HepG2 (cell line): ENCODE measurements at regions not wholly inside any gene's neighbourhood (a gene's known extent, or its start where the extent isn't known, plus 50 kb on each side); places are given as distances from the start of the nearest gene placed in this dataset.

ENCODE experiments used
- ATAC-seq: fragments of 200-7000 bp; cut with Tn5 transposase; 3 replicates; pipeline ENCODE4 v1.9.1; 2020; ENCODE audit warnings: mild to moderate bottlenecking, moderate library complexity
- BruUV-seq: library from RNA; stranded (reverse); fragments of 400-500 nt; replicated peaks from 2 replicates; lab custom pipeline; 2021; lab: Mats Ljungman, UMichigan
- CTCF ChIA-PET: fragments of 300-600 bp; formaldehyde crosslinking; extraction: SDS; loops from one replicate; lab custom pipeline; 2021; ENCODE audit warnings: low total read pairs, inconsistent platforms, low intra/inter-chr PET ratio; lab: Yijun Ruan, JAX
- POLR2A ChIA-PET: fragments of 350-600 bp; sonication (Branson Sonifier 250); formaldehyde crosslinking; loops from one replicate; lab custom pipeline; 2020; ENCODE audit warnings: antibody characterized with exemption, inconsistent platforms; lab: Yijun Ruan, JAX
- DNase-seq: peaks from one replicate; pipeline ENCODE4 v3.0.0-alpha.2; 2015; ENCODE audit warnings: low spot score
- FAIRE-seq: peaks from 3 replicates; lab custom pipeline; 2011; peaks lifted over from hg19 to GRCh38; lab: Jason Lieb, UNC
- H2AFZ ChIP-seq: one replicate; pipeline ENCODE4 v1.6.1; 2011; ENCODE audit warnings: low read length, inconsistent platforms
- H3K27ac ChIP-seq: fragments of 300-600 bp; 3 replicates; pipeline ENCODE4 v1.8.0; 2011; ENCODE audit warnings: mixed run types, mild to moderate bottlenecking, mixed read lengths, low read length, inconsistent platforms; ENCODE audit not compliant: insufficient read depth; ENCODE audit errors: extremely low read length
- H3K27me3 ChIP-seq, 2 experiments: fragments of 200-600 bp in 1 of 2; 2 replicates in 1 of 2; 3 replicates in 1 of 2; pipeline versions ENCODE4 v1.6.0 to v1.8.0; 2011; ENCODE audit warnings: low read length in 2 of 2, mild to moderate bottlenecking in 2 of 2, moderate library complexity in 2 of 2, inconsistent platforms in 1 of 2; ENCODE audit not compliant: insufficient read depth in 2 of 2, control insufficient read depth in 1 of 2
- H3K36me3 ChIP-seq, 2 experiments: fragments of 200-600 bp in 1 of 2; replicated peaks in 1 of 2; 2 replicates in 1 of 2; 3 replicates in 1 of 2; pipeline versions ENCODE4 v1.5.1 to v1.8.0; 2011; ENCODE audit warnings: low read length in 2 of 2, inconsistent platforms in 1 of 2; ENCODE audit not compliant: insufficient read depth in 2 of 2, control insufficient read depth in 1 of 2
- H3K4me1 ChIP-seq: 2 replicates; pipeline ENCODE4 v1.5.1; 2012; ENCODE audit warnings: low read length, inconsistent platforms; ENCODE audit not compliant: insufficient read depth
- H3K4me2 ChIP-seq: 2 replicates; pipeline ENCODE4 v1.6.0; 2011; ENCODE audit warnings: low read depth, low read length, inconsistent platforms
- H3K4me3 ChIP-seq, 3 experiments: fragments of 200-600 bp in 1 of 3; sonication (generic), shearing (Covaris generic) in 1 of 3; replicated peaks in 1 of 3; 2 replicates each; pipeline ENCODE4 v1.5.1; 2011 to 2016; ENCODE audit warnings: low read length in 3 of 3, inconsistent platforms in 2 of 3, low read depth in 2 of 3, mild to moderate bottlenecking in 2 of 3, control low read depth in 1 of 3, mixed read lengths in 1 of 3; ENCODE audit not compliant: insufficient read depth in 1 of 3
- H3K79me2 ChIP-seq: one replicate; pipeline ENCODE4 v1.6.1; 2011; ENCODE audit warnings: low read length, inconsistent platforms; ENCODE audit not compliant: insufficient read depth
- H3K9ac ChIP-seq: 2 replicates; pipeline ENCODE4 v1.6.0; 2011; ENCODE audit warnings: mild to moderate bottlenecking, low read depth, low read length, inconsistent platforms; ENCODE audit not compliant: insufficient read depth
- H3K9me3 ChIP-seq: 2 replicates; pipeline ENCODE4 v1.5.1; 2012; ENCODE audit warnings: mild to moderate bottlenecking, low read length
- H4K20me1 ChIP-seq: 2 replicates; pipeline ENCODE4 v1.6.0; 2011; ENCODE audit warnings: inconsistent platforms, mild to moderate bottlenecking, low read length, moderate library complexity; ENCODE audit not compliant: insufficient read depth
- AKAP8 ChIP-seq: sonication (generic); formaldehyde crosslinking; IDR thresholded peaks from 2 replicates; pipeline ENCODE4 v1.5.1; 2020; ENCODE audit warnings: mild to moderate bottlenecking, missing genetic modification reagents
- GABPA ChIP-seq, 2 experiments: IDR thresholded peaks; 2 replicates each; pipeline ENCODE4 v1.6.1; 2011 to 2016; ENCODE audit warnings: low read depth in 2 of 2, low read length in 1 of 2, missing biosample characterization in 1 of 2, missing genetic modification characterization in 1 of 2
- GATAD2A ChIP-seq: IDR thresholded peaks from 2 replicates; pipeline ENCODE4 v1.6.1; 2016
- MBNL3 ChIP-seq: fragments of 250-450 bp; sonication (Bioruptor Pico); conservative IDR thresholded peaks from 2 replicates; pipeline ENCODE4 v1.8.0; 2022; ENCODE audit warnings: mild to moderate bottlenecking, inconsistent platforms
- SOX6 ChIP-seq, 2 experiments: fragments of 450-650 bp in 1 of 2; sonication (generic) in 1 of 2; formaldehyde crosslinking in 1 of 2; IDR thresholded peaks; 2 replicates each; pipeline versions ENCODE4 v1.4.0 to v1.6.1; 2017 to 2020; ENCODE audit warnings: antibody characterized with exemption in 1 of 2, mild to moderate bottlenecking in 1 of 2, missing genetic modification reagents in 1 of 2
- ZMYM2 ChIP-seq: sonication (generic); formaldehyde crosslinking; IDR thresholded peaks from 2 replicates; pipeline ENCODE4 v1.8.0; 2022; ENCODE audit warnings: mild to moderate bottlenecking, missing genetic modification reagents
- ZNF350 ChIP-seq: sonication (generic); formaldehyde crosslinking; IDR thresholded peaks from 2 replicates; pipeline ENCODE4 v1.4.0; 2020; ENCODE audit warnings: mild to moderate bottlenecking, low read depth, missing genetic modification reagents, borderline replicate concordance
- ZNF354B ChIP-seq: sonication (generic); formaldehyde crosslinking; IDR thresholded peaks from 2 replicates; pipeline ENCODE4 v1.8.0; 2022; ENCODE audit warnings: mild to moderate bottlenecking, missing genetic modification reagents
- WGBS: methylation state at CpG from one replicate; pipeline ENCODE4 v1.1.6; 2017; ENCODE audit warnings: low lambda C conversion rate; 5-methylcytosine and 5-hydroxymethylcytosine counted together
- in situ Hi-C: cut with HindIII; loops from 2 replicates; pipeline ENCODE4 v1.10.0; 2017; ENCODE audit warnings: low pct_unique_long_range_greater_than_20kb; ENCODE audit not compliant: extremely low pct_ligation_motif_present
- intact Hi-C: fragments of 100-400 bp; cut with micrococcal nuclease; formaldehyde crosslinking; loops from one replicate; pipeline ENCODE4 v1.10.0; 2022; ENCODE audit not compliant: unreplicated experiment
- TF ChIP-seq, protein P1 (sequence below): sonication (generic); formaldehyde crosslinking; conservative IDR thresholded peaks from 2 replicates; pipeline ENCODE4 v1.8.0; 2022; ENCODE audit warnings: missing genetic modification reagents
- TF ChIP-seq, protein P2 (sequence below): sonication (generic); formaldehyde crosslinking; IDR thresholded peaks from 2 replicates; pipeline ENCODE4 v1.5.1; 2020; ENCODE audit warnings: missing genetic modification reagents, mild to moderate bottlenecking, borderline replicate concordance
- TF ChIP-seq, protein P3 (sequence below): sonication (generic); formaldehyde crosslinking; IDR thresholded peaks from 2 replicates; pipeline ENCODE4 v1.5.1; 2020; ENCODE audit warnings: missing genetic modification reagents, mild to moderate bottlenecking, borderline replicate concordance
- TF ChIP-seq, protein P4 (sequence below): sonication (generic); formaldehyde crosslinking; IDR thresholded peaks from 2 replicates; pipeline ENCODE4 v1.8.0; 2022; ENCODE audit warnings: low read depth, missing genetic modification reagents

DNA sequence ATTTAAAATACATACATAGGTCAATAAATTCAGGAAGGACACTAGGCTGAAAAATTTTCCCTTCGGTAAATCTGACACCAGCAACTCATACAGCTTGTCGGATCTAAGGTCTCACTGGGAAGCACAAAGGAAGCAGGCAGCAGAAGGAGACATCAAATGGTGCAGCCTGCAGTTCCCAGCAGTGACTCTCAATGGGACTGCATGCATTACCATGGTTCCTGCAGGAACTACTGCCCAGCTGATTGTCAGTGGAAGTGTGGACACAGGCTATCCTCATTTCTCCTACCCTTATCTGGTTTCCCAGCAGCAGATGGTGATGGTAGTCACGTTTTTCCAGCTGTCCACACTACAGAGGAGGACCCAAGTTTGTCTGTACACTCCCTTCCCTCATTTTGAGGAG lies 113.3 kb downstream of the PPP1R2C start:
- WGBS = 0% methylated on average over 2 of the region's 3 CpGs
- no peaks in the 10 kb centered on the region for H4K20me1 ChIP-seq
- FAIRE-seq (no peak), ATAC-seq (no peak), DNase-seq (no peak)
- CTCF ChIA-PET = no interaction called here
- H3K36me3 ChIP-seq = no peaks in the 10 kb centered on the region
- BruUV-seq = no TSS peak
- intact Hi-C loops = no loop called here
- no peaks in the 10 kb centered on the region for H3K79me2 ChIP-seq
- no peak for TF ChIP-seq MBNL3 (CRISPR knock-in tag)
- TF ChIP-seq GABPA (IDR thresholded peaks at IDR 0.05; ENCODE audit: low read depth, low read length) = no peak
- TF ChIP-seq GABPA (CRISPR knock-in tag; IDR thresholded peaks at IDR 0.05; ENCODE audit: low read depth) = no peak
- TF ChIP-seq, protein P1, sequence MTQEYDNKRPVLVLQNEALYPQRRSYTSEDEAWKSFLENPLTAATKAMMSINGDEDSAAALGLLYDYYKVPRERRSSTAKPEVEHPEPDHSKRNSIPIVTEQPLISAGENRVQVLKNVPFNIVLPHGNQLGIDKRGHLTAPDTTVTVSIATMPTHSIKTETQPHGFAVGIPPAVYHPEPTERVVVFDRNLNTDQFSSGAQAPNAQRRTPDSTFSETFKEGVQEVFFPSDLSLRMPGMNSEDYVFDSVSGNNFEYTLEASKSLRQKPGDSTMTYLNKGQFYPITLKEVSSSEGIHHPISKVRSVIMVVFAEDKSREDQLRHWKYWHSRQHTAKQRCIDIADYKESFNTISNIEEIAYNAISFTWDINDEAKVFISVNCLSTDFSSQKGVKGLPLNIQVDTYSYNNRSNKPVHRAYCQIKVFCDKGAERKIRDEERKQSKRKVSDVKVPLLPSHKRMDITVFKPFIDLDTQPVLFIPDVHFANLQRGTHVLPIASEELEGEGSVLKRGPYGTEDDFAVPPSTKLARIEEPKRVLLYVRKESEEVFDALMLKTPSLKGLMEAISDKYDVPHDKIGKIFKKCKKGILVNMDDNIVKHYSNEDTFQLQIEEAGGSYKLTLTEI (CRISPR knock-in tag) = no peak
- TF ChIP-seq, protein P2, sequence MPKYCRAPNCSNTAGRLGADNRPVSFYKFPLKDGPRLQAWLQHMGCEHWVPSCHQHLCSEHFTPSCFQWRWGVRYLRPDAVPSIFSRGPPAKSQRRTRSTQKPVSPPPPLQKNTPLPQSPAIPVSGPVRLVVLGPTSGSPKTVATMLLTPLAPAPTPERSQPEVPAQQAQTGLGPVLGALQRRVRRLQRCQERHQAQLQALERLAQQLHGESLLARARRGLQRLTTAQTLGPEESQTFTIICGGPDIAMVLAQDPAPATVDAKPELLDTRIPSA (CRISPR knock-in tag) = no peak
- TF ChIP-seq AKAP8 (CRISPR knock-in tag) = no peak
- TF ChIP-seq, protein P3, sequence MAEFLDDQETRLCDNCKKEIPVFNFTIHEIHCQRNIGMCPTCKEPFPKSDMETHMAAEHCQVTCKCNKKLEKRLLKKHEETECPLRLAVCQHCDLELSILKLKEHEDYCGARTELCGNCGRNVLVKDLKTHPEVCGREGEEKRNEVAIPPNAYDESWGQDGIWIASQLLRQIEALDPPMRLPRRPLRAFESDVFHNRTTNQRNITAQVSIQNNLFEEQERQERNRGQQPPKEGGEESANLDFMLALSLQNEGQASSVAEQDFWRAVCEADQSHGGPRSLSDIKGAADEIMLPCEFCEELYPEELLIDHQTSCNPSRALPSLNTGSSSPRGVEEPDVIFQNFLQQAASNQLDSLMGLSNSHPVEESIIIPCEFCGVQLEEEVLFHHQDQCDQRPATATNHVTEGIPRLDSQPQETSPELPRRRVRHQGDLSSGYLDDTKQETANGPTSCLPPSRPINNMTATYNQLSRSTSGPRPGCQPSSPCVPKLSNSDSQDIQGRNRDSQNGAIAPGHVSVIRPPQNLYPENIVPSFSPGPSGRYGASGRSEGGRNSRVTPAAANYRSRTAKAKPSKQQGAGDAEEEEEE (CRISPR knock-in tag) = no peak
- TF ChIP-seq, protein P4, sequence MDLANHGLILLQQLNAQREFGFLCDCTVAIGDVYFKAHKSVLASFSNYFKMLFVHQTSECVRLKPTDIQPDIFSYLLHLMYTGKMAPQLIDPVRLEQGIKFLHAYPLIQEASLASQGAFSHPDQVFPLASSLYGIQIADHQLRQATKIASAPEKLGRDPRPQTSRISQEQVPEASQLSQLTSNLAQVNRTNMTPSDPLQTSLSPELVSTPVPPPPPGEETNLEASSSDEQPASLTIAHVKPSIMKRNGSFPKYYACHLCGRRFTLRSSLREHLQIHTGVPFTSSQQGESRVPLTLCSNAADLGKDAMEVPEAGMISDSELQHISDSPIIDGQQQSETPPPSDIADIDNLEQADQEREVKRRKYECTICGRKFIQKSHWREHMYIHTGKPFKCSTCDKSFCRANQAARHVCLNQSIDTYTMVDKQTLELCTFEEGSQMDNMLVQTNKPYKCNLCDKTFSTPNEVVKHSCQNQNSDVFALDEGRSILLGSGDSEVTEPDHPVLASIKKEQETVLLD (CRISPR knock-in tag) = no peak
- no peak for TF ChIP-seq GATAD2A (CRISPR knock-in tag)
- no peak for TF ChIP-seq ZNF354B (CRISPR knock-in tag)
- TF ChIP-seq ZNF350 (CRISPR knock-in tag) = no peak
- TF ChIP-seq SOX6 (IDR thresholded peaks at IDR 0.05) = no peak
- TF ChIP-seq SOX6 (CRISPR knock-in tag; IDR thresholded peaks at IDR 0.05) = no peak
- no peak for TF ChIP-seq ZMYM2
- TF ChIP-seq, all 625 proteins: peak for 0
- no peak overlapping the region for H3K4me2 ChIP-seq
- no peak overlapping the region for H3K4me3 ChIP-seq
- no peaks in the 10 kb centered on the region for H3K4me1 ChIP-seq
- H3K9ac ChIP-seq = no peak overlapping the region
- no peaks in the 10 kb centered on the region for H3K27me3 ChIP-seq
- H2AFZ ChIP-seq = no peak overlapping the region
- no peaks in the 10 kb centered on the region for H3K9me3 ChIP-seq
- POLR2A ChIA-PET = no interaction called here
- H3K27ac ChIP-seq = no peak overlapping the region
- in situ Hi-C loops = no loop called here
